GM18867 (cell line): ENCODE measurements at regions not wholly inside any gene's neighbourhood (a gene's known extent, or its start where the extent isn't known, plus 50 kb on each side); places are given as distances from the start of the nearest gene placed in this dataset.

Experiments
- ATAC-seq: cut with Tn5 transposase; IDR thresholded peaks from one replicate; pipeline ENCODE4 v1.9.1; 2021; ENCODE audit warnings: mild to moderate bottlenecking, moderate library complexity; ENCODE audit not compliant: unreplicated experiment

GRCh38 chr14:101200650-101201516 is 297.4 kb upstream of the RTL1 start:
- no peak for ATAC-seq

- ATAC-seq, result no peak
Observed at GRCh38 chr14:101201535-101202151, 298.1 kb upstream of the RTL1 start.

GRCh38 chr14:101202627-101203404 is 299.3 kb upstream of the RTL1 start:
- ATAC-seq, result no peak

DNA sequence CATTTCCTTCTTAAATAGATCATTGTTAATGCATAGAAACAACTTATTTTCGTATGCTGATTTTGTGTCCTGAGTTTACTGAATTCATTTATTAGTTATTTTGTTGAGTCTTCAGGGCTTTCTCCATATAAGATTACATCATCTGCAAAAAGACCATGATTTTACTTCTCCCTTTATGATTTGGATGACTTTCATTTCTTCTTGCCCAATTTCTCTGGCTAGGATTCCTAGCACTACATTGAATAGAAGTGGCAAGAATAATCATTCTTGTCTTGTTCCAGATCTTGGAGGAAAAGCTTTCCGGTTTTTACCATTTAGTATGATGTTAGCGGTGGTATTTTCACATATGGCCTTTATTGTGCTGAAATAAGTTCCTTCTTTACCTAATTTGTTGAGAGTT is 303.0 kb upstream of the RTL1 start:
- ATAC-seq, result no peak

GRCh38 chr14:101207041-101207440 is 303.5 kb upstream of the RTL1 start:
- no peak for ATAC-seq

DNA sequence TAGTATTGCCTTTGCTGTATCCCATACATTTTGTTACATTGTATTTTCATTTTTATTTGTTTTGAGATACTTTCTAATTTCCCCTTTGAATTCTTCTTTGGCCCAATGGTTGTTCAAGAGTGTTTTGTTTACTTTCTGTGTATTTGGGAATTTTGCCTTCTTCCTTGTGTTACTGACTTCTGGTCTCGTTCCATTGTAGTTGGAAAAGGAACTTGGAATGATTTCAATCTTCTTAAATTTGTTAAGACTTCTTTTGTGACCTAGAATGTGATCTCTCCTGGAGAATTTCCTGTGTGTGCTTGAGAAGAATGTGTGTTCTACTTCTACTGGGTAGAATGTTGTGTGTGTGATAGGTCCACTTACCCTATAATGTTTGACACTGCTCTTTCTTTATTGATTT is 304.4 kb upstream of the RTL1 start:
- ATAC-seq, result no peak

GRCh38 chr14:101209594-101209993 is 306.1 kb upstream of the RTL1 start:
- no peak for ATAC-seq

- ATAC-seq, result no peak
Observed at GRCh38 chr14:101215266-101215665, 311.7 kb upstream of the RTL1 start.

DNA sequence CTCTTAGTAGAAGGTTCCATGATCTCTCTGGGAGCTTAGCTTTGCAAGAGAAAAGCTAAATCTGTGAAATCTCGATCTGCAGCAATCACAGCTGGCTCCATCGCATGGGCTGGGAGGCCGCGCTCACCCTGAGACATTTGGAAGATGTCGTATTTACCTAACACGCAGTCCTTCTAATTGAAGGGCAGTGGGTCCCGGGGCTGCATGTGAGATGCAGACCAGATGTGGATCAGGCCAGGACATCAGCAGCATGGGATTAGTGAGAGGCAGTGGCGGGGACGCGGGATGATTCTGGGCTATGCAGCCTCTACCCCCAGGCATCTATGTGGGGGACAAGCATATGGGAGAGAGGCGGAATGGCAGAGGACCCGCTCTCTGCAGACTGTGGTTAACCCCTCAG is 312.4 kb upstream of the RTL1 start:
- ATAC-seq, result no peak

DNA sequence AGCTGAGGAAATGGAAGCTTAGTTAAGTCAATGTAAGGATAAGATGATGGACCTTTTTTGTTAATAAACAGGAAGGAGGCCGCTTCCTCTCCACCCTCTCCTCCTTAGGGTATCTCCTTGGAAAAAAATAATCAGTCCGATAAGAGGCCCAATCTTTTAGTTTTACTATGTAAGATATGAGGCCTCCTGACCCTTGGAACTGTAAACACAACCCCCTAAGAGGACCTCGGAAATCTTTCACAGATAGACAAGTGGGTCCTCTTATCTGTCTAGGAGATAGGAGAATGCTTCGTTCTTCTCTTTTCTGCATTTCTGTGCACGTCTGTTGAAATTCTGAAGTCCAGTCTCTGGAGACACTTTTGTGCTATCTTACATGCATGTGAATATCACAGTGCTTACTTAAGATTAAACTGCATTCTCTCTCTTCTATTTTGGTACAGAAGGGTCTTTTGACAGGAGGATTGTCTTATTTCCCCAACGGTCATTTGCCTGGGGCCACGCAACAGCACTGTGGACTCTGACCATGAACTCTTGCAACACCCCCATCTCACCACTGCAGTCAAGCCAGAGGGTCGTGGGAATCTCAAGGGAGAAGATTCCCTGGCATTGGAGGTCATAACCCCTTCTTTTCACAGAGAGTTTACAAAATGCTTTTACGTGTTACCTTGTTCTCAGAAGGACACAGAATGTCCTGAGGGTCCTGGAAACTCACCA is 313.0 kb upstream of the RTL1 start:
- ATAC-seq, result no peak

GRCh38 chr14:101217080-101217463 is 313.6 kb upstream of the RTL1 start:
- ATAC-seq, result no peak

GRCh38 chr14:101217616-101218371 is 314.3 kb upstream of the RTL1 start:
- ATAC-seq, result no peak

- no peak for ATAC-seq
Observed at GRCh38 chr14:101219896-101220703, 316.6 kb upstream of the RTL1 start.

GRCh38 chr14:101220921-101221510 is 317.5 kb upstream of the RTL1 start:
- ATAC-seq, result no peak

- ATAC-seq, result no peak
Observed at GRCh38 chr14:101221549-101222160, 318.1 kb upstream of the RTL1 start.

GRCh38 chr14:101222362-101223070 is 319.0 kb upstream of the RTL1 start:
- ATAC-seq, result no peak

GRCh38 chr14:101223127-101223526 is 319.6 kb upstream of the RTL1 start:
- ATAC-seq, result no peak

DNA sequence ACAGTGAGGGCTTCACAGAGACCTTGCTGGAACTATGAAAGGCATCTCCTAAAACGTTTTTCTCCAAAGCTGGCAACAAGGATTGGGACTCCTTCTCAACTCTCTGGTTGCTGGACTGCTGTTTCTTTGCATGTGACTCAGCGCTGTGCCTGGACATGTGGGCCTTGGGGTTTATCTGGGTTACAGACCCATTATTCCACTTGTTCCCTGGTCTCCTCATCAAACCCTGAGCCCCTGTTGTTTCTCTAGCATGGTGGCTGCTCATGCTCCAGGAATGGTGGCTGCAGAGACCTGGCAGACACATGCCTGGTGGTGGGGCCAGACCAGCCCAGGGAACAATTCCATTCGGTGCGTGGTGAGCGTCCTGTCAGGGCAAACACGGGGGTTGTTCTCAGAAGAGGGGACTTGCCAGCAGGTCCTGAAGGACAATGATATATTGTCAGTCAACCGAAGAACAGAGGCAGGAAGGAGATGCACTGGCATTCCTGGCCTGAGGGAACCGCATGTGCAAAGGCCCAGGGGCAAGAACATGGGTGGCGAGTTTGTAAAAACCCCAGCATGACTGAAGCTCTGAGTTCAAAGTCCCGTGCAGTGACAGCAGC is 320.1 kb upstream of the RTL1 start:
- ATAC-seq, result no peak
